ENCODE measurements at regions not wholly inside any gene's neighbourhood (a gene's known extent, or its start where the extent isn't known, plus 50 kb on each side); places are given as distances from the start of the nearest gene placed in this dataset.

DNA sequence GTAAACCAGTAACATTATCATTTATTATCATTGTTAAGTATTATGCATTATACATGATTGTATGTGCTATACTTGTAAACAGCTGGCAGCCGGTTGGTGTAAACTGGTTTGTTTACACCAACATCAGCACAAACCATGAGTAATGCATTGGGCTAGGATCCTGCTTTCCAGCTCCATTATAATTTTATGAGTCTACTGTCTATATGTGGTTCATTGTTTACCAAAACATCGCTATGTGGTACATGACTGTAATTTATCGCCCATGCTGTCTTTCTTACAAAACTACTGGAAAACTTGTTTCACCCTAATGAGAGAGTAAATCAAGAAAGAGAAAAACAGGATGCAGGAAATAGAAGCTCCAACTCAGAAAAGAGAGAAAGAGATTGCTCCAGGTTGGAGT, 224.8 kb upstream of the CBLB start:
- TF ChIP-seq POLR2A (IDR thresholded peaks at IDR 0.05) = no peak
- TF ChIP-seq, protein P1, sequence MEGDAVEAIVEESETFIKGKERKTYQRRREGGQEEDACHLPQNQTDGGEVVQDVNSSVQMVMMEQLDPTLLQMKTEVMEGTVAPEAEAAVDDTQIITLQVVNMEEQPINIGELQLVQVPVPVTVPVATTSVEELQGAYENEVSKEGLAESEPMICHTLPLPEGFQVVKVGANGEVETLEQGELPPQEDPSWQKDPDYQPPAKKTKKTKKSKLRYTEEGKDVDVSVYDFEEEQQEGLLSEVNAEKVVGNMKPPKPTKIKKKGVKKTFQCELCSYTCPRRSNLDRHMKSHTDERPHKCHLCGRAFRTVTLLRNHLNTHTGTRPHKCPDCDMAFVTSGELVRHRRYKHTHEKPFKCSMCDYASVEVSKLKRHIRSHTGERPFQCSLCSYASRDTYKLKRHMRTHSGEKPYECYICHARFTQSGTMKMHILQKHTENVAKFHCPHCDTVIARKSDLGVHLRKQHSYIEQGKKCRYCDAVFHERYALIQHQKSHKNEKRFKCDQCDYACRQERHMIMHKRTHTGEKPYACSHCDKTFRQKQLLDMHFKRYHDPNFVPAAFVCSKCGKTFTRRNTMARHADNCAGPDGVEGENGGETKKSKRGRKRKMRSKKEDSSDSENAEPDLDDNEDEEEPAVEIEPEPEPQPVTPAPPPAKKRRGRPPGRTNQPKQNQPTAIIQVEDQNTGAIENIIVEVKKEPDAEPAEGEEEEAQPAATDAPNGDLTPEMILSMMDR (IDR thresholded peaks at IDR 0.05) = no peak

Data from body of pancreas (tissue), 4 donors.